Stimulated activated naive CD8-positive, alpha-beta T cell treated with anti-CD3 and anti-CD28 coated beads, Interleukin-15, Interleukin-2, amounts not matched to agents 100 U/mL and 50 U/mL, for 24 hours (primary cell): ENCODE measurements at regions not wholly inside any gene's neighbourhood (a gene's known extent, or its start where the extent isn't known, plus 50 kb on each side); places are given as distances from the start of the nearest gene placed in this dataset.

Experiments used
- ATAC-seq: fragments of 150-1000 bp; cut with Tn5 transposase; one replicate; pipeline ENCODE4 v1.10.0; 2021
- DNase-seq: peaks from one replicate; pipeline ENCODE4 v3.0.0; 2021

GRCh38 chr11:69970785-69971535, 107.2 kb upstream of the ANO1 start:
- no peak for DNase-seq
- ATAC-seq = no peak

GRCh38 chr11:69971741-69972140, 106.4 kb upstream of the ANO1 start:
- DNase-seq = no peak
- ATAC-seq = no peak

- ATAC-seq (no peak), DNase-seq (no peak)
Measured at GRCh38 chr11:69972351-69972802, 105.7 kb upstream of the ANO1 start.

- ATAC-seq (no peak), DNase-seq (no peak)
Measured at GRCh38 chr11:69974528-69974927, 103.6 kb upstream of the ANO1 start.

- no peak for DNase-seq
- ATAC-seq = no peak
Measured at GRCh38 chr11:69975822-69976221, 102.3 kb upstream of the ANO1 start.

- DNase-seq (no peak), ATAC-seq (no peak)
Measured at GRCh38 chr11:69976794-69977193, 101.3 kb upstream of the ANO1 start.

- DNase-seq (no peak), ATAC-seq (no peak)
Measured at GRCh38 chr11:69977951-69978350, 100.2 kb upstream of the ANO1 start.

- ATAC-seq (no peak), DNase-seq (no peak)
Measured at GRCh38 chr11:69978841-69979614, 99.1 kb upstream of the ANO1 start.

- no peak for ATAC-seq
- DNase-seq = no peak
Measured at GRCh38 chr11:69979632-69980031, 98.5 kb upstream of the ANO1 start.

- DNase-seq (no peak), ATAC-seq (no peak)
Measured at GRCh38 chr11:69981119-69981784, 96.9 kb upstream of the ANO1 start.

- ATAC-seq (no peak), DNase-seq (no peak)
Measured at GRCh38 chr11:69982690-69983570, 95.2 kb upstream of the ANO1 start.

GRCh38 chr11:69983571-69983877, 94.6 kb upstream of the ANO1 start:
- DNase-seq = no peak
- no peak for ATAC-seq

- DNase-seq (no peak), ATAC-seq (no peak)
Measured at GRCh38 chr11:69983897-69984438, 94.1 kb upstream of the ANO1 start.

- no peak for ATAC-seq
- no peak for DNase-seq
Measured at GRCh38 chr11:69984457-69985261, 93.5 kb upstream of the ANO1 start.

- DNase-seq = no peak
- no peak for ATAC-seq
Measured at GRCh38 chr11:69985331-69985640, 92.8 kb upstream of the ANO1 start.

- DNase-seq = no peak
- ATAC-seq = no peak
Measured at GRCh38 chr11:69985641-69986439, 92.3 kb upstream of the ANO1 start.

- ATAC-seq (no peak), DNase-seq (no peak)
Measured at GRCh38 chr11:69986440-69986787, 91.7 kb upstream of the ANO1 start.

- ATAC-seq (no peak), DNase-seq (no peak)
Measured at GRCh38 chr11:69986830-69987229, 91.3 kb upstream of the ANO1 start.

- DNase-seq = no peak
- ATAC-seq = no peak
Measured at GRCh38 chr11:69992026-69992425, 86.1 kb upstream of the ANO1 start.

GRCh38 chr11:69992943-69993694, 85.0 kb upstream of the ANO1 start:
- no peak for ATAC-seq
- no peak for DNase-seq
